Type B pancreatic cell (in vitro differentiated cells): ENCODE measurements at regions not wholly inside any gene's neighbourhood (a gene's known extent, or its start where the extent isn't known, plus 50 kb on each side); places are given as distances from the start of the nearest gene placed in this dataset.

Experiments
- DNase-seq: peaks from one replicate; pipeline ENCODE4 v3.0.0; 2021; ENCODE audit warnings: mixed read lengths; ENCODE audit not compliant: unreplicated experiment; ENCODE audit errors: extremely low spot score
- H3K27ac Mint-ChIP-seq: 2 replicates; pipeline ENCODE4 v1.8.0; 2021; ENCODE audit warnings: mild to moderate bottlenecking, mixed read lengths
- H3K27me3 Mint-ChIP-seq: 2 replicates; pipeline ENCODE4 v1.8.0; 2021; ENCODE audit warnings: mixed read lengths
- H3K36me3 Mint-ChIP-seq: 2 replicates; pipeline ENCODE4 v1.8.0; 2021; ENCODE audit warnings: mixed read lengths
- H3K4me1 Mint-ChIP-seq: one replicate; pipeline ENCODE4 v1.8.0; 2021; ENCODE audit warnings: mixed read lengths; ENCODE audit not compliant: unreplicated experiment
- H3K4me3 Mint-ChIP-seq: 2 replicates; pipeline ENCODE4 v1.8.0; 2021; ENCODE audit warnings: mild to moderate bottlenecking, mixed read lengths
- H3K9me3 Mint-ChIP-seq: 2 replicates; pipeline ENCODE4 v1.8.0; 2021; ENCODE audit warnings: mixed read lengths
- CTCF ChIP-seq: fragments of 200-600 bp; sonication (generic); conservative IDR thresholded peaks from 2 replicates; pipeline ENCODE4 v1.5.0; 2021; ENCODE audit warnings: antibody characterized with exemption, mild to moderate bottlenecking

- Mint-ChIP-seq H3K4me1 (peaks cover 33% of the 10 kb centered on the region), H3K9me3 (no peaks in the 10 kb centered on the region), H3K27me3 (no peaks in the 10 kb centered on the region), H3K4me3 (peak overlapping the region; percentile 57), H3K27ac (peak overlapping the region; percentile 78), H3K36me3 (no peaks in the 10 kb centered on the region)
- TF ChIP-seq CTCF, result no peak
- no peak for DNase-seq
Observed at GRCh38 chr5:126368239-126368812, 54.9 kb upstream of the GRAMD2B start.

- Mint-ChIP-seq H3K27ac (peak overlapping the region; percentile 78), H3K36me3 (no peaks in the 10 kb centered on the region), H3K4me3 (peak overlapping the region; percentile 57), H3K9me3 (no peaks in the 10 kb centered on the region), H3K4me1 (peaks cover 33% of the 10 kb centered on the region), H3K27me3 (no peaks in the 10 kb centered on the region)
- no peak for TF ChIP-seq CTCF
- DNase-seq, result no peak
Observed at GRCh38 chr5:126369083-126369482, 54.1 kb upstream of the GRAMD2B start.

GRCh38 chr5:126369995-126370731 lies 53.0 kb upstream of the GRAMD2B start:
- Mint-ChIP-seq H3K27me3 (no peaks in the 10 kb centered on the region), H3K4me3 (peak overlapping the region; percentile 83), H3K27ac (peak overlapping the region; percentile 75), H3K36me3 (no peaks in the 10 kb centered on the region), H3K4me1 (peaks cover 28% of the 10 kb centered on the region), H3K9me3 (no peaks in the 10 kb centered on the region)
- TF ChIP-seq CTCF, result no peak
- no peak for DNase-seq

GRCh38 chr5:126370796-126371718 lies 52.2 kb upstream of the GRAMD2B start:
- Mint-ChIP-seq H3K4me1 (peaks cover 28% of the 10 kb centered on the region), H3K4me3 (peak overlapping the region; percentile 83), H3K9me3 (no peaks in the 10 kb centered on the region), H3K27ac (peak overlapping the region; percentile 75), H3K27me3 (no peaks in the 10 kb centered on the region), H3K36me3 (no peaks in the 10 kb centered on the region)
- DNase-seq, result no peak
- TF ChIP-seq CTCF, result no peak

- H3K27ac Mint-ChIP-seq, result no peak overlapping the region
- TF ChIP-seq CTCF, result no peak
- no peak for DNase-seq
- no peaks in the 10 kb centered on the region for H3K36me3 Mint-ChIP-seq
- H3K27me3 Mint-ChIP-seq, result no peaks in the 10 kb centered on the region
- H3K9me3 Mint-ChIP-seq, result no peaks in the 10 kb centered on the region
- peak overlapping the region; percentile 53 for H3K4me3 Mint-ChIP-seq
- peaks cover 23% of the 10 kb centered on the region for H3K4me1 Mint-ChIP-seq
Observed at GRCh38 chr5:126373375-126374108, 49.7 kb upstream of the GRAMD2B start.
